ENCODE measurements at regions not wholly inside any gene's neighbourhood (a gene's known extent, or its start where the extent isn't known, plus 50 kb on each side); places are given as distances from the start of the nearest gene placed in this dataset.

- no peaks in the 10 kb centered on the region for H3K27me3 ChIP-seq (ENCODE audit: control insufficient read depth, insufficient read depth, low read length)
- H3K36me3 ChIP-seq (ENCODE audit: control insufficient read depth, insufficient read depth, low read length) = no peaks in the 10 kb centered on the region
- peaks cover 4% of the 10 kb centered on the region for H3K9me3 ChIP-seq (ENCODE audit: control insufficient read depth, low read depth, low read length)
- DNase-seq = no peak
- no peak overlapping the region for H3K27ac ChIP-seq (ENCODE audit: low read length)
- no peak overlapping the region for H3K4me3 ChIP-seq (ENCODE audit: low read length)
- H3K4me1 ChIP-seq (ENCODE audit: control insufficient read depth, insufficient read depth, low read length) = no peaks in the 10 kb centered on the region
- WGBS (ENCODE audit: insufficient coverage, low lambda C conversion rate) = no CpG with 5 or more reads among the region's 21 CpGs
Measured at GRCh38 chr11:97461044-97461880, 1071.4 kb downstream of the JRKL start.

GRCh38 chr11:97461934-97462333 is 1072.1 kb downstream of the JRKL start:
- H3K9me3 ChIP-seq (ENCODE audit: control insufficient read depth, low read depth, low read length) = peaks cover 4% of the 10 kb centered on the region
- no CpG with 5 or more reads among the region's 9 CpGs for WGBS (ENCODE audit: insufficient coverage, low lambda C conversion rate)
- no peaks in the 10 kb centered on the region for H3K4me1 ChIP-seq (ENCODE audit: control insufficient read depth, insufficient read depth, low read length)

GRCh38 chr11:97463891-97464290 is 1074.1 kb downstream of the JRKL start:
- Histone ChIP-seq H3K4me1 (ENCODE audit: control insufficient read depth, insufficient read depth, low read length) (no peaks in the 10 kb centered on the region), H3K27me3 (ENCODE audit: control insufficient read depth, insufficient read depth, low read length) (no peaks in the 10 kb centered on the region), H3K9me3 (ENCODE audit: control insufficient read depth, low read depth, low read length) (peaks cover 4% of the 10 kb centered on the region), H3K36me3 (ENCODE audit: control insufficient read depth, insufficient read depth, low read length) (no peaks in the 10 kb centered on the region), H3K27ac (ENCODE audit: low read length) (no peak overlapping the region), H3K4me3 (ENCODE audit: low read length) (no peak overlapping the region)
- WGBS (ENCODE audit: insufficient coverage, low lambda C conversion rate) = no CpG with 5 or more reads among the region's 1 CpG
- DNase-seq = no peak

More at GRCh38 chr11:97461934-97462333, 1072.1 kb downstream of the JRKL start:
- Histone ChIP-seq H3K27me3 (ENCODE audit: control insufficient read depth, insufficient read depth, low read length) (no peaks in the 10 kb centered on the region), H3K4me3 (ENCODE audit: low read length) (no peak overlapping the region), H3K27ac (ENCODE audit: low read length) (no peak overlapping the region), H3K36me3 (ENCODE audit: control insufficient read depth, insufficient read depth, low read length) (no peaks in the 10 kb centered on the region)
- no peak for DNase-seq

- WGBS (ENCODE audit: insufficient coverage, low lambda C conversion rate) = no CpG with 5 or more reads among the region's 1 CpG
- Histone ChIP-seq H3K4me1 (ENCODE audit: control insufficient read depth, insufficient read depth, low read length) (no peaks in the 10 kb centered on the region), H3K27me3 (ENCODE audit: control insufficient read depth, insufficient read depth, low read length) (no peaks in the 10 kb centered on the region), H3K4me3 (ENCODE audit: low read length) (no peak overlapping the region), H3K9me3 (ENCODE audit: control insufficient read depth, low read depth, low read length) (peaks cover 17% of the 10 kb centered on the region), H3K27ac (ENCODE audit: low read length) (no peak overlapping the region), H3K36me3 (ENCODE audit: control insufficient read depth, insufficient read depth, low read length) (no peaks in the 10 kb centered on the region)
- DNase-seq = no peak
Measured at GRCh38 chr11:97471480-97471879, 1081.7 kb downstream of the JRKL start.

- no peaks in the 10 kb centered on the region for H3K36me3 ChIP-seq (ENCODE audit: control insufficient read depth, insufficient read depth, low read length)
- WGBS (ENCODE audit: insufficient coverage, low lambda C conversion rate) = 80% methylated on average over 1 of the region's 3 CpGs
- H3K27me3 ChIP-seq (ENCODE audit: control insufficient read depth, insufficient read depth, low read length) = no peaks in the 10 kb centered on the region
- H3K4me1 ChIP-seq (ENCODE audit: control insufficient read depth, insufficient read depth, low read length) = no peaks in the 10 kb centered on the region
- no peaks in the 10 kb centered on the region for H3K9me3 ChIP-seq (ENCODE audit: control insufficient read depth, low read depth, low read length)
- no peak overlapping the region for H3K27ac ChIP-seq (ENCODE audit: low read length)
- no peak for DNase-seq
- H3K4me3 ChIP-seq (ENCODE audit: low read length) = no peak overlapping the region
Measured at GRCh38 chr11:97487387-97487786, 1097.6 kb downstream of the JRKL start.

GRCh38 chr11:97498891-97499290 is 1109.1 kb downstream of the JRKL start:
- H3K36me3 ChIP-seq (ENCODE audit: control insufficient read depth, insufficient read depth, low read length) = no peaks in the 10 kb centered on the region
- H3K27me3 ChIP-seq (ENCODE audit: control insufficient read depth, insufficient read depth, low read length) = no peaks in the 10 kb centered on the region
- no peak overlapping the region for H3K4me3 ChIP-seq (ENCODE audit: low read length)
- no peaks in the 10 kb centered on the region for H3K9me3 ChIP-seq (ENCODE audit: control insufficient read depth, low read depth, low read length)
- H3K4me1 ChIP-seq (ENCODE audit: control insufficient read depth, insufficient read depth, low read length) = no peaks in the 10 kb centered on the region
- no peak overlapping the region for H3K27ac ChIP-seq (ENCODE audit: low read length)
- DNase-seq = no peak
- 100% methylated on average over 1 of the region's 2 CpGs for WGBS (ENCODE audit: insufficient coverage, low lambda C conversion rate)

- no peak for DNase-seq
- H3K4me1 ChIP-seq (ENCODE audit: control insufficient read depth, insufficient read depth, low read length) = no peaks in the 10 kb centered on the region
- H3K4me3 ChIP-seq (ENCODE audit: low read length) = no peak overlapping the region
- H3K9me3 ChIP-seq (ENCODE audit: control insufficient read depth, low read depth, low read length) = no peaks in the 10 kb centered on the region
- H3K27me3 ChIP-seq (ENCODE audit: control insufficient read depth, insufficient read depth, low read length) = no peaks in the 10 kb centered on the region
- no peaks in the 10 kb centered on the region for H3K36me3 ChIP-seq (ENCODE audit: control insufficient read depth, insufficient read depth, low read length)
- WGBS (ENCODE audit: insufficient coverage, low lambda C conversion rate) = no CpG with 5 or more reads among the region's 1 CpG
- no peak overlapping the region for H3K27ac ChIP-seq (ENCODE audit: low read length)
Measured at GRCh38 chr11:97502201-97502600, 1112.4 kb downstream of the JRKL start.

- H3K27me3 ChIP-seq (ENCODE audit: control insufficient read depth, insufficient read depth, low read length) = no peaks in the 10 kb centered on the region
- 100% methylated on average over 2 of the region's 5 CpGs for WGBS (ENCODE audit: insufficient coverage, low lambda C conversion rate)
Measured at GRCh38 chr11:97506076-97506759, 1116.4 kb downstream of the JRKL start.

GRCh38 chr11:97514446-97514845 is 1124.6 kb downstream of the JRKL start:
- DNase-seq = no peak
- no peaks in the 10 kb centered on the region for H3K4me1 ChIP-seq (ENCODE audit: control insufficient read depth, insufficient read depth, low read length)
- H3K9me3 ChIP-seq (ENCODE audit: control insufficient read depth, low read depth, low read length) = no peaks in the 10 kb centered on the region
- H3K36me3 ChIP-seq (ENCODE audit: control insufficient read depth, insufficient read depth, low read length) = no peaks in the 10 kb centered on the region
- no peak overlapping the region for H3K27ac ChIP-seq (ENCODE audit: low read length)
- H3K27me3 ChIP-seq (ENCODE audit: control insufficient read depth, insufficient read depth, low read length) = no peaks in the 10 kb centered on the region
- no peak overlapping the region for H3K4me3 ChIP-seq (ENCODE audit: low read length)
- no CpG with 5 or more reads among the region's 1 CpG for WGBS (ENCODE audit: insufficient coverage, low lambda C conversion rate)

More at GRCh38 chr11:97506076-97506759, 1116.4 kb downstream of the JRKL start:
- Histone ChIP-seq H3K27ac (ENCODE audit: low read length) (no peak overlapping the region), H3K4me1 (ENCODE audit: control insufficient read depth, insufficient read depth, low read length) (no peaks in the 10 kb centered on the region), H3K36me3 (ENCODE audit: control insufficient read depth, insufficient read depth, low read length) (no peaks in the 10 kb centered on the region), H3K9me3 (ENCODE audit: control insufficient read depth, low read depth, low read length) (peaks cover 5% of the 10 kb centered on the region), H3K4me3 (ENCODE audit: low read length) (no peak overlapping the region)
- DNase-seq = no peak

- Histone ChIP-seq H3K36me3 (ENCODE audit: control insufficient read depth, insufficient read depth, low read length) (no peaks in the 10 kb centered on the region), H3K9me3 (ENCODE audit: control insufficient read depth, low read depth, low read length) (no peaks in the 10 kb centered on the region), H3K27me3 (ENCODE audit: control insufficient read depth, insufficient read depth, low read length) (no peaks in the 10 kb centered on the region), H3K27ac (ENCODE audit: low read length) (no peak overlapping the region), H3K4me1 (ENCODE audit: control insufficient read depth, insufficient read depth, low read length) (no peaks in the 10 kb centered on the region), H3K4me3 (ENCODE audit: low read length) (no peak overlapping the region)
- 86% methylated on average over 1 of the region's 3 CpGs for whole genome bisulfite sequencing (ENCODE audit: insufficient coverage, low lambda C conversion rate)
- no peak for DNase-seq
Measured at GRCh38 chr11:97516688-97517087, 1126.9 kb downstream of the JRKL start.

Data from large intestine (tissue), 3 donors.